Stimulated activated CD4-positive, alpha-beta T cell treated with anti-CD3 and anti-CD28 coated beads, Interleukin-12 subunit alpha, Interleukin-12 subunit beta, amount 100 ng/mL, for 4 hours (primary cell): ENCODE measurements at regions not wholly inside any gene's neighbourhood (a gene's known extent, or its start where the extent isn't known, plus 50 kb on each side); places are given as distances from the start of the nearest gene placed in this dataset.

Source experiments
- DNase-seq: peaks from one replicate; pipeline ENCODE4 v3.0.0-alpha.2; 2020

GRCh38 chr15:62561059-62561519, 396.0 kb upstream of the C2CD4B start:
- no peak for DNase-seq

GRCh38 chr15:62561571-62561970, 396.5 kb upstream of the C2CD4B start:
- no peak for DNase-seq

DNA sequence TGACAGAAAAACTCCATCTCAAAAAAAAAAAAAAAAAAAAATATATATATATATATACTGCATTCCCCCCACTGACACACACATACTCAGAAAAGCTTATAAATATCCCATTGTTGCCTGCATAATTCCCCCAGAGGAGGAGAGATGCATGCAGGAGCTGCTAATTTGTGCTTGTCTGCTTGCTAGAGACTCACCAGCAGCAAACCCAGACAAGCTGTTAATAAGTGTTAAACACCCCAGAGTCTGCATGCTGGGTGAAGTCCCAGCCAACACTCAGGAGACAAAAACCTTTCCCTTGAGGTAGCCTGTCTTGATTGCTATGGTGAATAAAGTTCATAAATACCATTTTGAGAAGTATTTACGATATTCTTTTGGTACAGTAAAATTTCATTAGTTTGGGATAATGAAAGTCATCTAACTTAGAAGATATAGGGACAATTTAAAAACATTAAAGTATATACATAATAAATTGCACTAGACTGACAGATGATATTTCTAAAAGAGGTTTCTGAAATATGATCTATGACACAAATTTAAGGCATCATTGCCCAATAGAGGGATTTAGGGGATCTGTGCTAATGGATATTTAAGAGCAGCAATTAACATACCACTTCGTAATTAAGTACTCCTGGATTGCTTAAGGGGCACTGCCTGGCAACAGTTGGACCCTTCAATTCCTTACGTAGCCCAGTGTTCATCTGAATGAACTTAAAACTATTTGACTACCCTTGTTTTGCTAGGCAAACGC, 400.0 kb upstream of the C2CD4B start:
- no peak for DNase-seq

- DNase-seq: no peak
Measured at GRCh38 chr15:62565634-62566026, 400.5 kb upstream of the C2CD4B start.

- no peak for DNase-seq
Measured at GRCh38 chr15:62566248-62566647, 401.2 kb upstream of the C2CD4B start.

DNA sequence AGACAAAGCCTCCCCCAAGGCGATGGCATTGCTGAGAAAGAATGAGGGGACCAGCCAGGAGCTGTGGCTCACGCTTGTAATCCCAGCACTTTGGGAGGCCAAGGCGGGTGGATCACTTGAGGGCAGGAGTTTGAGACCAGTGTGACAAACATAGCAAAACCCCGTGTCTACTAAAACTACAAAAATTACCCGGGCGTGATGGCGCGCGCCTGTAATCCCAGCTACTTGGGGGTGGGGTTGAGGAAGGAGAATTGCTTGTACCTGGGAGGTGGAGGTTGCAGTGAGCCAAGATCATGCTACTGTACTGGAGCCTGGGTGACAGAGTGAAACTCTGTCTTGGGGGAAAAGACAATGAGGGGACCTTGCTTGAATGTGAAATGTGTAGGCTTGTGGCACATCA, 402.4 kb upstream of the C2CD4B start:
- DNase-seq: no peak

DNA sequence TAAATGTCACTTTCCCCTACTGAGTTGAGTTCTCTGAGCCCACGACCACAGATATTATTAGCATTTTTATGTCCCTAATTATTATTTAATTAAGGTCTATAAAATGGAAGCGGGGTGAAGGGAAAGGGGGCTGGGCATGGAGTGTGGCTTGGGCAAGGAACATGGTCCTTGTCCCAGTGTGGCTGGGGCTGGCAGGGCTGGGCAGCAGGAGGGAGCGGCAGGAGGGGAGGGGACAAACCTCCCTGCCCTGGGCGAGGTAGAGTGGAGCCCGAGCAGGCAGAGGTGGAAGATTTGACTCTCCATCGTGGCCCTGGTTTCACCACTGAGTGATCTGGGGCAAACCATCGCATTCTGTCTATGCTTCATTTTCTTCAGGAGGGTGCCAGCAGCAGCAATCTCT, 402.9 kb upstream of the C2CD4B start:
- DNase-seq: no peak

GRCh38 chr15:62568702-62569101, 403.6 kb upstream of the C2CD4B start:
- no peak for DNase-seq

DNA sequence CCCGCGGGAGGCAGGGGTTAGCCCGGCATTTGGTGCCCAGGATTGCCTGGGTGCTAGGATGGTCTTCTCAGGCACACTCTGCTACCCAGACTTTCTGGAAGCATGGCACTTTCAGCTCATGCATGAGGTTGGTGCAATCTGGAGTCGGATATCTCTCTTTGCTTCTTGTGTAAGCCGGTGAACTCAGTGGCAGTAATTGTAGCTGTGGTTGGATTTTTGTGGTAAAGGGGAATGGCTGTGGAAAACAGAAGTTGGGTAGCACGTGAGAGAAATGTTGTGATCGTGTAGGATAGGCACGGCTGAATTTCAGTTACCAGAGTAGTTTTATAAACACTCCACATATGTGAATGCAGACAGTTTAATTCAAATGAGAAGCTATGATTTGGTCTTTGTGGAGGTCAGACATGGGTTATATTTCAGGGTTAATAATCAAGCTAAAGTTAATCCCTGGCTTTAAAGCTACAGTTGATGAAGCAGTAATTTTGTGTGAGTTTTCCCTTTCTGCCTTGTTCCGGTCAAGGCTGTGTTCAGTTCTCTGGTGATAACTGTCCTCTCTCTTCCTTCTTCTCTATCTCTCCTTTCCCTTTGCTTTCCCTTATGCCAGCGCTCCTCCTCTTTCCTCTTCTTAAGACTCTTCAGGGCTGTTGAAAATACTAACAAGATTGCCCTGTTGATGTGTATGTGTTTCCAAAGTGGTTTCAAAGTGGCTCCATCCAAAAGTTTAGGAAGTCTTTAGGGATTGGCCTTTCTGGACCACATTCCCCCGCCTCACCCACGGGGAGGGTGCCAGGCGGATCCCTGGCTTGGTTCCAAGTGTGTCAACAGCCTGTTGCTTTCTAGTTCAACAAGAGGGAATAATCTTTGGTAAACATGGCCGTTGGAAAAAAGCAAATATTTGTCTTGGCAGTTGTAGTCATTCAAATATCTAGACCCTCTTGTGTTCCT, 404.6 kb upstream of the C2CD4B start:
- no peak for DNase-seq

- DNase-seq: no peak
Measured at GRCh38 chr15:62570405-62570783, 405.3 kb upstream of the C2CD4B start.

GRCh38 chr15:62571072-62571471, 406.0 kb upstream of the C2CD4B start:
- no peak for DNase-seq

GRCh38 chr15:62572797-62573196, 407.7 kb upstream of the C2CD4B start:
- DNase-seq: no peak

- DNase-seq: no peak
Measured at GRCh38 chr15:62573876-62574275, 408.8 kb upstream of the C2CD4B start.

DNA sequence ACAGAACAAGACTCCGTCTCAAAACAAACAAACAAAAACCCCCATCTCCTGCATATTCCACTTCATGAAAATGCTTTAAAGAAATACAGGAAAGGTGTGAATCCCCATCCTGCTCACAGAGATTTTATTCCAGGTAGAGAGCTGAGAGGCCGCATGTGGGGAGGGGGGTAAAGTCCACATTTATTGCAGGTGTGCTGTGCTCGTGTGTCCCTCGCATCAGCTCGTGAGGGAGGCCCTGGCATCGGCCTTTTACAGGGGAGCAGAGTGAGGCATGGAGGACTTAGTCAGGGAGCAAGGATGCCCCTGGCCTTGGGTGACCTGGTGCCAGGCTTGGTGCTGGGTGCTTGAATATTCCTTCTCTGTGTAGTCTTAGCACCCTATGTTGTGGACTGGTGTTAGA, 413.5 kb upstream of the C2CD4B start:
- DNase-seq: no peak

- no peak for DNase-seq
Measured at GRCh38 chr15:62578960-62579359, 413.9 kb upstream of the C2CD4B start.

- DNase-seq: no peak
Measured at GRCh38 chr15:62579842-62580241, 414.8 kb upstream of the C2CD4B start.

DNA sequence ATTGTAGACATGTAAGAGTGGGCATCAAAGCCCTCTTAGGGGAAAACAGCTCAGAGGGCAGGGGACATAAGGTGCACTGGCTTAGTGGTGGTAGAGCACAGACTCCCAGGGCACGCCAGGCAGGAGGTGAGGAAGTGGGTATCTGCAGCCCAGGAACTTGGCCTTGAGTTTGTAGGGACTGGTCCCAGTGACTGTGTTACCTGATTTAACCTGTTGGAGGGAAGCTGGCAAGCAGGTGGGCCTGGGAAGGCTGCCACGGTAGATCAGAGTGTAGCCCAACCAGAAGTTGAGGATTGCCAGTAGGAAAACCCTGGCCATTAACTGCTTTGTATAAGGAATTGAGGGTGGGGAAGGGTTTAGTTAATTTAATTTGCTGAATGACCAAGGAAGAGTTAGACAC, 417.5 kb upstream of the C2CD4B start:
- no peak for DNase-seq

GRCh38 chr15:62584301-62585235, 419.5 kb upstream of the C2CD4B start:
- DNase-seq: no peak

DNA sequence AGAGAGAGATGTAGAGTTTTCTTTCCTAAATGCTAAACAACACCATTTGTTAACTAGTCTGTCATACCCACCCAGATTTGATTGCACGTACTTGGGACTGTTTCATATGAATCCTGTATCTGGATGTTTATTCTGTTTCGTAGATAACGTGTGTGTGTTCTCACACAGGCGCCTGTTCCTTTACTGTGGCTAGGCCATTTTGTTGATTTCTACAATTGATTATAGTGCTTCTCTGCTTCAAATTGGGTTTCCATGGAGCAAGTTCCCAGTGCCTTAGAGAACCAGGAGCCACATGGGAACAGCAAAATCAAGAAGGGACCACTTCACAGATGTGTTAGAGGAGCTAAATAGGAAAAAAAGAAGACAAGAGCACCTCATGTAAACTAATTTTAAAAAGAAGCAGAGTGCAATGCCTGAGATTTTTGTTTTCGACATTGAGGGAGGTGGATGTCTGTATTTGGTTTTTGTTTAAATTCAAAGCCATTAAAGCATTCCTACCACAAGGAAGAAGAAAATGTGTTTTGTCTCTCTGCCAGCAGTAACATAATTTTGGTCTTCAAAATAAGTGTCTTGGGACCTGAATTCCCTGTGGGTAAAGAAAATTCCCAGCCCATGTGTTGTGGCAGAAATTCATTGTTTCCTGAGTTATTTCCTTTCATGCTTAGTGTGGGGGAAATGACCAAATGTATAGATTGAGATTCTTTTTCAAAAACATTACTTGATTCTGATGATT, 424.0 kb upstream of the C2CD4B start:
- DNase-seq: no peak

DNA sequence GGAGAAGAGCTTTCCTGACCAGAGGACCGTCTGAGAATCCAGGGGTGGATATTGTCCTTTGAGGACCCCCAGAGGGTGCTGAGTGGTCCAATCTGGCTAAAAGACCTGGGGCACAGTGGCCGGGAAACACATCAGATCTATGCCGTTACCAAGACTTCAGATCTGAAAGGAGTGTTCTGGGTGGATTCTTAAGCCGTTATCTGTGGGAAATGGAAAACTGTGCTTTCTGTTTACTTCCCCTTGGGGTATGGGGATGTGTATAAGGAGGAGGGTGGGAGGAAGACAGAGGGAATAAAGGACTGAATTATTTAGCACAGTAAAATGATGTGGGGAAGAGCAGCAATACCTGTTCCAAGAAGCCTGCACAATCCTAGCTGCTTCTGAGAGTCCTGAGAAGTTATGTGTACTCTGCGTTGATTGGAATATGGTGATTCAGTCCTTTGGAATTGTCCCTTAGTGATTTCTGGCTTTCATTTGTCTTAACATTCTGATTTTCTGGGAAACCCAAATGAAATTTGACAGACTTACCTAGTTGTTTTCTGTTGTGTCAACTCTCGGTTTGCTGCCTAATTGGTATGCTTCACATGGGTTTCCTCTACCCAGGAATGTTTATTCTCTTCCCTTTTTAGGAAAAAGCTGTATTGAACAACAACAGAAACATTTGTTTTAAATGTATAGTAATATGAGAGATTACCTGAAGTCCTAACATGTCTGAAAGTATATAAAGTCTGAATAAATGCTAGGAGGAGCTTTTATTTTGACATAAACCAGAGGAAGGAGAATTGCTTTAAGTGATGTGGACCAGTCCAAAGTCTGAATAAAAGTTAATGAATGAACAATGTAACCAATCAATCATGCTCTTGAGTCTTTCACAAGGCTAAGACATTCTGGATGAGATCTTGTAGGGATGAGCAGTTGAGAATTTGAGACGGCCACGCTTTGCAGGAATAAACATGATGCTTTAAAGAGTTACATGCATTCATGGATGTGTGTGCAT, 427.1 kb upstream of the C2CD4B start:
- no peak for DNase-seq

DNA sequence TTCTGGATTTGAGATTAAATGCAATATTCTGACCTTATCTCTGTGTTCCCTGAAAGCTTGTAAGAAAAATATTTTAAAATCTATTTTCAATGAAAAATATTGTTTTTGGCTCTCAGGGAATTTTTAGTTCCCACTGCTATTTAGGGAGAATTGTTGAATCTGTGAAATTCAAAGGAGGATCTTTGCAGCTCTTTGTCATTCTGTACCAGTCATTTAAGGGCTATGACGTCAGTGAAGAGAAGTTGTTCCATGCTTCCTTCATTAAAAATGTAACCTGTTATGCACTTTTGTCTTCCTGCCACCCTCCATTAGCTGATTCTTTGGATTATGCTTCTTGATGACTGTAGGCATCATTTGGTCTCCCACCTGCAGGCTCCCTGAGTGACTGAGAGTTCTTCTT, 427.8 kb upstream of the C2CD4B start:
- DNase-seq: no peak
